K562 (cell line): ENCODE measurements at regions not wholly inside any gene's neighbourhood (a gene's known extent, or its start where the extent isn't known, plus 50 kb on each side); places are given as distances from the start of the nearest gene placed in this dataset.

Experiments
- BACH1 ChIP-seq: fragments of 200-800 bp; sonication (Bioruptor generic); IDR thresholded peaks from 2 replicates; pipeline ENCODE4 v1.6.1; 2016; ENCODE audit warnings: missing genetic modification characterization, missing compliant biosample characterization
- JUND ChIP-seq, 2 experiments: IDR thresholded peaks; 2 replicates in 1 of 2; 3 replicates in 1 of 2; pipeline ENCODE4 v1.6.1; 2011; ENCODE audit warnings: borderline replicate concordance in 2 of 2, low read depth in 2 of 2, low read length in 2 of 2, improper control_type of control experiment in 1 of 2, missing biosample characterization in 1 of 2, missing genetic modification characterization in 1 of 2, missing genetic modification reagents in 1 of 2
- ZNF274 ChIP-seq: IDR thresholded peaks from 2 replicates; pipeline ENCODE4 v1.6.1; 2011; ENCODE audit warnings: low read depth, mild to moderate bottlenecking, low read length, moderate library complexity, borderline replicate concordance
- TF ChIP-seq, protein P1 (sequence below): sonication (generic); formaldehyde crosslinking; IDR thresholded peaks from 2 replicates; pipeline ENCODE4 v1.8.1; 2022; ENCODE audit warnings: missing genetic modification reagents

DNA sequence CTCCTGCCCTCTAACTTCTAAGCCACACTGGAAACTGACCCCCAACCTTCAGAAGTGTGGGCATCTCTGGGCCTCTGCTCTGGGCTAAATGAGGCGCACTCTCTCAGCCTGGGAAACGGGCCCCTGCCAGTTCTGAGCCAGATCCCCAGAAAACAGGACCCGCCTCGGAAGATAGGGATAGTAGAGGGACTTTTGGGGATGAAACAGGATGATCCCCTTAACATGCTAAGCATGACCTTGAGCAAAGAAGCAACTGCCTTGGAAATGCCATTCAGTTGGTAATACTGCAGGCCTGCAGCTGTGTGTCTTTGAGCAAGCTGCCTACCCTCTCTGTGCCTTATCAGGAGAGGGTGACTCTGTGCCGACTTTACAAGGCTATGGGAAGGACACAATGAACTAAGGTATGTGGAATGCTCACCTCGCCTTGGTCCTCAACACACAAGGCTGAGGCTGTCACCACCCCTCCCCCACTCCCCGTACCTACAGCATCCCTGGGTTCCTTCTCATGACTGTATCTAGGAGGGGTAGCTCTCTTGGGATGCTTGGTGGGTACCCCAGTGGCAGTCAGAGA lies 54.0 kb downstream of the NCOR2 start:
- TF ChIP-seq BACH1 (tag) = no peak
- TF ChIP-seq, protein P1, sequence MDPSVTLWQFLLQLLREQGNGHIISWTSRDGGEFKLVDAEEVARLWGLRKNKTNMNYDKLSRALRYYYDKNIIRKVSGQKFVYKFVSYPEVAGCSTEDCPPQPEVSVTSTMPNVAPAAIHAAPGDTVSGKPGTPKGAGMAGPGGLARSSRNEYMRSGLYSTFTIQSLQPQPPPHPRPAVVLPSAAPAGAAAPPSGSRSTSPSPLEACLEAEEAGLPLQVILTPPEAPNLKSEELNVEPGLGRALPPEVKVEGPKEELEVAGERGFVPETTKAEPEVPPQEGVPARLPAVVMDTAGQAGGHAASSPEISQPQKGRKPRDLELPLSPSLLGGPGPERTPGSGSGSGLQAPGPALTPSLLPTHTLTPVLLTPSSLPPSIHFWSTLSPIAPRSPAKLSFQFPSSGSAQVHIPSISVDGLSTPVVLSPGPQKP (CRISPR knock-in tag) = no peak
- no peak for TF ChIP-seq ZNF274
- TF ChIP-seq JUND (IDR thresholded peaks at IDR 0.05; ENCODE audit: borderline replicate concordance, low read depth, low read length) = no peak
- TF ChIP-seq JUND (tag; IDR thresholded peaks at IDR 0.05; ENCODE audit: borderline replicate concordance, low read depth, low read length) = no peak
